ENCODE measurements at regions not wholly inside any gene's neighbourhood (a gene's known extent, or its start where the extent isn't known, plus 50 kb on each side); places are given as distances from the start of the nearest gene placed in this dataset.

GRCh38 chr1:55358581-55358980, 143.4 kb upstream of the USP24 start:
- TF ChIP-seq CTCF (IDR thresholded peaks at IDR 0.05) (no peak), RAD21 (conservative IDR thresholded peaks at IDR 0.05 in 1 of 2, IDR thresholded peaks at IDR 0.05 in 1 of 2) (no peak), POLR2A (IDR thresholded peaks at IDR 0.05; ENCODE audit: low read length) (no peak), TP53 (CRISPR knock-in tag; IDR thresholded peaks at IDR 0.05) (no peak), MAZ (IDR thresholded peaks at IDR 0.05; ENCODE audit: borderline replicate concordance, low read depth, low read length) (no peak), CBX8 (IDR thresholded peaks at IDR 0.05) (no peak), RFX5 (IDR thresholded peaks at IDR 0.05) (no peak), ZFP36 (IDR thresholded peaks at IDR 0.05; ENCODE audit: borderline replicate concordance, partially characterized antibody) (no peak)
